ENCODE measurements at regions not wholly inside any gene's neighbourhood (a gene's known extent, or its start where the extent isn't known, plus 50 kb on each side); places are given as distances from the start of the nearest gene placed in this dataset.
A peak's percentile ranks its signal among the peaks of the same experiment; 100 is the strongest.

GRCh38 chr1:216997831-216998230 is 274.6 kb upstream of the ESRRG start:
- DNase-seq, result no peak

GRCh38 chr1:216997069-216997468 is 273.8 kb upstream of the ESRRG start:
- DNase-seq, result no peak

GRCh38 chr1:216984536-216984935 is 261.3 kb upstream of the ESRRG start:
- DNase-seq, result no peak

GRCh38 chr1:216983823-216984222 is 260.6 kb upstream of the ESRRG start:
- no peak for DNase-seq

- no peak for DNase-seq
Measured at GRCh38 chr1:216961516-216961915, 238.3 kb upstream of the ESRRG start.

- DNase-seq, result no peak
Measured at GRCh38 chr1:216960716-216961115, 237.5 kb upstream of the ESRRG start.

- DNase-seq, result peak; percentile 11 to 35 (median 14)
Measured at GRCh38 chr1:216958569-216958968, 235.3 kb upstream of the ESRRG start.

GRCh38 chr1:216953495-216953894 is 230.3 kb upstream of the ESRRG start:
- DNase-seq, result no peak

GRCh38 chr1:216952864-216953263 is 229.6 kb upstream of the ESRRG start:
- DNase-seq, result no peak

- DNase-seq, result no peak
Measured at GRCh38 chr1:216945538-216946080, 222.4 kb upstream of the ESRRG start.

- DNase-seq, result no peak
Measured at GRCh38 chr1:216944864-216945510, 221.8 kb upstream of the ESRRG start.

- DNase-seq, result no peak
Measured at GRCh38 chr1:216937491-216937890, 214.3 kb upstream of the ESRRG start.

- no peak for DNase-seq
Measured at GRCh38 chr1:216936779-216937178, 213.6 kb upstream of the ESRRG start.

GRCh38 chr1:216935901-216936300 is 212.7 kb upstream of the ESRRG start:
- DNase-seq, result no peak

GRCh38 chr1:216932424-216932823 is 209.2 kb upstream of the ESRRG start:
- DNase-seq, result no peak

- DNase-seq, result no peak
Measured at GRCh38 chr1:216929870-216930582, 206.8 kb upstream of the ESRRG start.

- no peak for DNase-seq
Measured at GRCh38 chr1:216927633-216928032, 204.4 kb upstream of the ESRRG start.

GRCh38 chr1:216926720-216927510 is 203.7 kb upstream of the ESRRG start:
- DNase-seq, result peak in 1 of 3 donors; percentile 54

- DNase-seq, result no peak
Measured at GRCh38 chr1:216925962-216926625, 202.9 kb upstream of the ESRRG start.

- DNase-seq, result no peak
Measured at GRCh38 chr1:216924732-216925131, 201.5 kb upstream of the ESRRG start.

- no peak for DNase-seq
Measured at GRCh38 chr1:216923601-216924000, 200.4 kb upstream of the ESRRG start.

GRCh38 chr1:216922406-216922805 is 199.2 kb upstream of the ESRRG start:
- no peak for DNase-seq
